Liver (tissue), 3 donors: ENCODE measurements at regions not wholly inside any gene's neighbourhood (a gene's known extent, or its start where the extent isn't known, plus 50 kb on each side); places are given as distances from the start of the nearest gene placed in this dataset.

Experiments
- GABPA ChIP-seq, 2 donors: IDR thresholded peaks in 1 of 2; conservative IDR thresholded peaks in 1 of 2; 2 replicates each; pipeline ENCODE4 v1.6.1; 2016; ENCODE audit warnings: antibody characterized with exemption in 2 of 2, mild to moderate bottlenecking in 1 of 2, moderate library complexity in 1 of 2
- JUND ChIP-seq, 2 donors: IDR thresholded peaks; 2 replicates each; pipeline ENCODE4 v1.6.1; 2016; ENCODE audit warnings: antibody characterized with exemption in 2 of 2
- TF ChIP-seq, protein P1 (sequence below): fragments of 150-350 bp; IDR thresholded peaks from 2 replicates; pipeline ENCODE4 v1.5.1; 2017; ENCODE audit warnings: improper control_type of control experiment, low read depth, low read length; ENCODE audit not compliant: missing input control
- TF ChIP-seq, protein P2 (sequence below): IDR thresholded peaks from 2 replicates; pipeline ENCODE4 v1.6.1; 2016; ENCODE audit warnings: antibody characterized with exemption
- donor health status: healthy.
- donor health status: healthy.

DNA sequence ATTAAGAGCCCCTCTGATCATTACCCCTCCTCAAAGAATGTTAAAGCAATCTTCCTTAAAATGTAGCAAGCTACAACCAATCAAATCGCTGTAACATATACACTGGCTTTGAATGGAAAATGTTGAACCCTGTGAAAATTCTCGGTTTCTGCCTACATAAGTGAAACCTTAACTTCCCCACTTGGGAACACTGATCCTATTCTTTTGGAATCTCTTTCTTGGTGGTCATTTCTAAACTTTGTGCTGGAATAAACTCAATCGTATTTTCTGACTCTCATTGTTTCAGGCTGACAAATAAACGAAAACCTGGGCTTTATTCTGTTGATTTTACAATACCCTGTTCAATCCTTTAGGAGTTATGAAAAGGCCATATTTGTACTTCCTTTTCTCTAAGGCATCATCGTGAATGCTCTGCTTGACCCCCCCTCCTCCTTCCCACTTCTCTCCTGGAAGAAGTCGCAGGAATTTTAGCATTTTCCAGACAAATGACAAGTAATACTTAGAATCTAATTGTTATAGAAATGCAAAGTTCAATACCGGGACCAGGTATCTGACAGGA, 155.1 kb upstream of the FAM13C start:
- TF ChIP-seq, protein P1, sequence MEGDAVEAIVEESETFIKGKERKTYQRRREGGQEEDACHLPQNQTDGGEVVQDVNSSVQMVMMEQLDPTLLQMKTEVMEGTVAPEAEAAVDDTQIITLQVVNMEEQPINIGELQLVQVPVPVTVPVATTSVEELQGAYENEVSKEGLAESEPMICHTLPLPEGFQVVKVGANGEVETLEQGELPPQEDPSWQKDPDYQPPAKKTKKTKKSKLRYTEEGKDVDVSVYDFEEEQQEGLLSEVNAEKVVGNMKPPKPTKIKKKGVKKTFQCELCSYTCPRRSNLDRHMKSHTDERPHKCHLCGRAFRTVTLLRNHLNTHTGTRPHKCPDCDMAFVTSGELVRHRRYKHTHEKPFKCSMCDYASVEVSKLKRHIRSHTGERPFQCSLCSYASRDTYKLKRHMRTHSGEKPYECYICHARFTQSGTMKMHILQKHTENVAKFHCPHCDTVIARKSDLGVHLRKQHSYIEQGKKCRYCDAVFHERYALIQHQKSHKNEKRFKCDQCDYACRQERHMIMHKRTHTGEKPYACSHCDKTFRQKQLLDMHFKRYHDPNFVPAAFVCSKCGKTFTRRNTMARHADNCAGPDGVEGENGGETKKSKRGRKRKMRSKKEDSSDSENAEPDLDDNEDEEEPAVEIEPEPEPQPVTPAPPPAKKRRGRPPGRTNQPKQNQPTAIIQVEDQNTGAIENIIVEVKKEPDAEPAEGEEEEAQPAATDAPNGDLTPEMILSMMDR = no peak
- TF ChIP-seq JUND (IDR thresholded peaks at IDR 0.05) (no peak), GABPA (IDR thresholded peaks at IDR 0.05 in 1 of 2, conservative IDR thresholded peaks at IDR 0.05 in 1 of 2) (no peak)
- TF ChIP-seq, protein P2, sequence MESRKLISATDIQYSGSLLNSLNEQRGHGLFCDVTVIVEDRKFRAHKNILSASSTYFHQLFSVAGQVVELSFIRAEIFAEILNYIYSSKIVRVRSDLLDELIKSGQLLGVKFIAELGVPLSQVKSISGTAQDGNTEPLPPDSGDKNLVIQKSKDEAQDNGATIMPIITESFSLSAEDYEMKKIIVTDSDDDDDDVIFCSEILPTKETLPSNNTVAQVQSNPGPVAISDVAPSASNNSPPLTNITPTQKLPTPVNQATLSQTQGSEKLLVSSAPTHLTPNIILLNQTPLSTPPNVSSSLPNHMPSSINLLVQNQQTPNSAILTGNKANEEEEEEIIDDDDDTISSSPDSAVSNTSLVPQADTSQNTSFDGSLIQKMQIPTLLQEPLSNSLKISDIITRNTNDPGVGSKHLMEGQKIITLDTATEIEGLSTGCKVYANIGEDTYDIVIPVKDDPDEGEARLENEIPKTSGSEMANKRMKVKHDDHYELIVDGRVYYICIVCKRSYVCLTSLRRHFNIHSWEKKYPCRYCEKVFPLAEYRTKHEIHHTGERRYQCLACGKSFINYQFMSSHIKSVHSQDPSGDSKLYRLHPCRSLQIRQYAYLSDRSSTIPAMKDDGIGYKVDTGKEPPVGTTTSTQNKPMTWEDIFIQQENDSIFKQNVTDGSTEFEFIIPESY = no peak
